ENCODE measurements at regions not wholly inside any gene's neighbourhood (a gene's known extent, or its start where the extent isn't known, plus 50 kb on each side); places are given as distances from the start of the nearest gene placed in this dataset.

DNA sequence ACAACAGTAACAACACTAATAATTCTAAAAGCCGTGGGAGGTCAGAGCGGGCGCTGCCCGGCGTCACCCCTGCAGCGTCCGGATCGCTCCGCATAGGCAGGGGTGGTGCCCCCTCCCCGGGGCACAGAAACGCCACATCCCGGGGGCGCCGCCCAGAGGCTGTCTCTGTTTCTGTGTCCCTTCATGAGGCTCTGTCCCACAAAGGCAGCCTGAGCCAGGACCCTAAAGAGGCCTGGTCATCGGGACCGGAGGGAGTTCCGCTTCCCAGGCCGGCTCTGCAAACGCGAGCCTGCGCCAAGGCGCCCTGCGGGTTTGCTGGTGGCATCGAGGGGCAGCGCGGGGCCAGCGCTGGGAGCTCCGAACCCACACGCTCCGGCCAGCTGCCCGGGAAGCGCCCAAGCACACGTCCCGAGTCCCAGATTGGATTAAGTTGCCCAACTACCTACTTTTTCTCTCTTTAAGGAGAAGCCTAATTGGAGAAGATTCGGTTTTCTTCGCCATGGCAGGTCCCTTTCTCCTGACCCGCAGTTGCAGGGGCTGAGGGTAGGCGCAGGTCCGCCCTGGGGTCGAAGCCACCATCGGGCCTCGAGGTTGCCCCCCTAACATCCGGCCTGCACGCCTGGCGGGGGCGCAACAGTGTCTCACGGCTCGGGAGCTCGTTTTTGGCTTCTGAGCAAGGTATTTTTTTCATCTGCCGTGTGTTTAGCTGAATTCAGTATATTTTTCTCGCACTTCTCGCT lies 421.7 kb downstream of the VRK1 start:
- H3K4me3 Mint-ChIP-seq, result no peak overlapping the region

DNA sequence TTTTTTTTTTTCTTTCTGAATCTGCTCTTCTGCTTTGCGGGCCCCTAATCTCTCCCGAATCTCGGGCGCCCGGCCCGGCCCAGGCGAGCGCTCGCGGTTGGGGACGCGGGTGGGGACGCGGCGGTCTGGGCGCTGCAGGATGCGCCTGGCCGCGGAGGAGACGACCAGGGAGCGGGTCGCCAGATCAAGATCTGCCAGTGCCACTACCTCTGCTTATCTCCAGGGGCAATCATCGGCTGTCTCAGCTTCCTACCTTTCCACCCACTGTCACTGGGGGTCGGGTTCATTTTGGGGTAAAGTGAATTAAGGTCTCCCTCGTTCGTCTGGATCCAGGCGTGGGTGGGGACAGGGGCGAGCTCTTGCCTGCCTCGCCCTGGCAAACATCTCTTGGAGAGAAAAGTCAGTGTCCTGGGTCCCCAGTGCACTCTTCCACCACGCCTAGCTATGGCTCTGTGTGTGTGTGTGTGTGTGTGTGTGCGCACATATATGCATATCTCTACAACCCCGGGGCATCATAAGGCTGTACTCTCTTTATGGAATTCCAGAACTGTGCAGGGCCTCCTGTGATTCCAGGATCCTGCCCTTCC lies 422.3 kb downstream of the VRK1 start:
- H3K27me3 Mint-ChIP-seq (ENCODE audit: insufficient read depth), result peaks cover 2% of the 10 kb centered on the region
- DNase-seq, result no peak
- no peak overlapping the region for H3K27ac Mint-ChIP-seq
- H3K4me3 Mint-ChIP-seq, result no peak overlapping the region
- TF ChIP-seq, protein P1, sequence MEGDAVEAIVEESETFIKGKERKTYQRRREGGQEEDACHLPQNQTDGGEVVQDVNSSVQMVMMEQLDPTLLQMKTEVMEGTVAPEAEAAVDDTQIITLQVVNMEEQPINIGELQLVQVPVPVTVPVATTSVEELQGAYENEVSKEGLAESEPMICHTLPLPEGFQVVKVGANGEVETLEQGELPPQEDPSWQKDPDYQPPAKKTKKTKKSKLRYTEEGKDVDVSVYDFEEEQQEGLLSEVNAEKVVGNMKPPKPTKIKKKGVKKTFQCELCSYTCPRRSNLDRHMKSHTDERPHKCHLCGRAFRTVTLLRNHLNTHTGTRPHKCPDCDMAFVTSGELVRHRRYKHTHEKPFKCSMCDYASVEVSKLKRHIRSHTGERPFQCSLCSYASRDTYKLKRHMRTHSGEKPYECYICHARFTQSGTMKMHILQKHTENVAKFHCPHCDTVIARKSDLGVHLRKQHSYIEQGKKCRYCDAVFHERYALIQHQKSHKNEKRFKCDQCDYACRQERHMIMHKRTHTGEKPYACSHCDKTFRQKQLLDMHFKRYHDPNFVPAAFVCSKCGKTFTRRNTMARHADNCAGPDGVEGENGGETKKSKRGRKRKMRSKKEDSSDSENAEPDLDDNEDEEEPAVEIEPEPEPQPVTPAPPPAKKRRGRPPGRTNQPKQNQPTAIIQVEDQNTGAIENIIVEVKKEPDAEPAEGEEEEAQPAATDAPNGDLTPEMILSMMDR (IDR thresholded peaks at IDR 0.05), result no peak
- H3K9me3 Mint-ChIP-seq, result peaks cover 32% of the 10 kb centered on the region
- H3K4me1 Mint-ChIP-seq (ENCODE audit: low read depth), result no peaks in the 10 kb centered on the region
- H3K36me3 Mint-ChIP-seq (ENCODE audit: low read depth), result no peaks in the 10 kb centered on the region

More for the DNA sequence above, 421.7 kb downstream of the VRK1 start:
- Mint-ChIP-seq H3K4me1 (ENCODE audit: low read depth) (no peaks in the 10 kb centered on the region), H3K27me3 (ENCODE audit: insufficient read depth) (no peaks in the 10 kb centered on the region; the same call in 1 of the 2 replicates), H3K36me3 (ENCODE audit: low read depth) (no peaks in the 10 kb centered on the region), H3K9me3 (peaks cover 32% of the 10 kb centered on the region), H3K27ac (no peak overlapping the region)
- no peak for DNase-seq
- TF ChIP-seq, protein P1 (IDR thresholded peaks at IDR 0.05), result no peak

- H3K36me3 Mint-ChIP-seq (ENCODE audit: low read depth), result no peaks in the 10 kb centered on the region
- peaks cover 2% of the 10 kb centered on the region for H3K27me3 Mint-ChIP-seq (ENCODE audit: insufficient read depth)
- TF ChIP-seq, protein P1 (IDR thresholded peaks at IDR 0.05), result no peak
- no peak for DNase-seq
- H3K4me1 Mint-ChIP-seq (ENCODE audit: low read depth), result no peaks in the 10 kb centered on the region
- no peak overlapping the region for H3K4me3 Mint-ChIP-seq
- H3K27ac Mint-ChIP-seq, result no peak overlapping the region
- peaks cover 40% of the 10 kb centered on the region for H3K9me3 Mint-ChIP-seq
Measured at GRCh38 chr14:97221572-97222285, 424.5 kb downstream of the VRK1 start.

GRCh38 chr14:97224016-97224415 lies 426.8 kb downstream of the VRK1 start:
- H3K9me3 Mint-ChIP-seq, result peaks cover 48% of the 10 kb centered on the region
- no peak for DNase-seq
- no peak overlapping the region for H3K4me3 Mint-ChIP-seq
- H3K27me3 Mint-ChIP-seq (ENCODE audit: insufficient read depth), result peaks cover 2% of the 10 kb centered on the region
- TF ChIP-seq, protein P1 (IDR thresholded peaks at IDR 0.05), result no peak
- H3K27ac Mint-ChIP-seq, result no peak overlapping the region
- no peaks in the 10 kb centered on the region for H3K4me1 Mint-ChIP-seq (ENCODE audit: low read depth)
- H3K36me3 Mint-ChIP-seq (ENCODE audit: low read depth), result no peaks in the 10 kb centered on the region

DNA sequence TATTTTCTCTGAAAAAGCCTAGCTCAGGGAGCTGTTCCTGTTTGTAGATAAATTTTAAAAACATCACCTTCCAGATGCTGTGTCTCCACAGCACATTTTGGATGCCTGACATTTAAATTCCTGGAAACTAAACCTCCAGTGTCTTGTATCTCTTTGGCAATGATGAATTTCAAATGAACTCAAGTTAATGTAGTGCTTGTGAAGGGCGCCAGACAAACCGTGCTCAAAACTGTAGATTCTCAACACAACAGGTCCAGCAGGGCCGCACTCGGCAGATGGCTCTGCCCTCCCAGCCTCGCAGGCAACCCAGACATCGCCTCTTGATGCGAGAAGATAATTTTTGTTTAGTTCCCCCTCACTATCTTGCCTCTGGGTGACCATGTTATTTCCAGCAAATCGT lies 432.9 kb downstream of the VRK1 start:
- no peak overlapping the region for H3K4me3 Mint-ChIP-seq
- H3K4me1 Mint-ChIP-seq (ENCODE audit: low read depth), result no peaks in the 10 kb centered on the region
- no peaks in the 10 kb centered on the region for H3K36me3 Mint-ChIP-seq (ENCODE audit: low read depth)
- no peaks in the 10 kb centered on the region; the same call in 1 of the 2 replicates for H3K27me3 Mint-ChIP-seq (ENCODE audit: insufficient read depth)
- peaks cover 49% of the 10 kb centered on the region for H3K9me3 Mint-ChIP-seq
- TF ChIP-seq, protein P1 (IDR thresholded peaks at IDR 0.05), result no peak
- no peak for DNase-seq
- H3K27ac Mint-ChIP-seq, result no peak overlapping the region
